GM11168 (cell line): ENCODE measurements at regions not wholly inside any gene's neighbourhood (a gene's known extent, or its start where the extent isn't known, plus 50 kb on each side); places are given as distances from the start of the nearest gene placed in this dataset.
"Not testable (repeated sequence)": the region's sequence is repeated elsewhere in the genome, so short reads cannot be mapped to it uniquely, and the experiment has no call there.

Experiments
- in situ Hi-C: fragments of 300-500 bp; cut with MboI; formaldehyde crosslinking; loops from one replicate; pipeline ENCODE4 v1.12.0; 2022; ENCODE audit warnings: low sequenced_read_pairs; ENCODE audit not compliant: unreplicated experiment

DNA sequence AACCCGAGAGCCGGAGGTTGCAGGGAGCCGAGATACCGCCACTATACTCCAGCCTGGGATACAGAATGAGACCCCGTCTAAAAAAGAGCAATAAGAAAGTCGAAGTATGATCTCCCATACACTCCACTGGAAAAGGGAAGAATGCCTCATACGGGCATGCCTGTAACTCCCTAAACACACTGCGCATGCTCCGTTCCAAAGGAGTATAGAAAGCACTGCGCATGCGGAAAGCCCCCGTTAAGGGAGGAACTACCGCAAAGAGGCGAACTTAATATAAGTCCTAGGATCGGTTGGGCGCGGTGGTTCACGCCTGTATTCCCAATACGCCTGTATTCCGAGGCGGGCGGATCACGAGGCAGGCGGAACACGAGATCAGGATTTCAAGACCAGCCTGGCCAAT, 313.1 kb upstream of the ERCC4 start:
- in situ Hi-C loops, result no loop called here

DNA sequence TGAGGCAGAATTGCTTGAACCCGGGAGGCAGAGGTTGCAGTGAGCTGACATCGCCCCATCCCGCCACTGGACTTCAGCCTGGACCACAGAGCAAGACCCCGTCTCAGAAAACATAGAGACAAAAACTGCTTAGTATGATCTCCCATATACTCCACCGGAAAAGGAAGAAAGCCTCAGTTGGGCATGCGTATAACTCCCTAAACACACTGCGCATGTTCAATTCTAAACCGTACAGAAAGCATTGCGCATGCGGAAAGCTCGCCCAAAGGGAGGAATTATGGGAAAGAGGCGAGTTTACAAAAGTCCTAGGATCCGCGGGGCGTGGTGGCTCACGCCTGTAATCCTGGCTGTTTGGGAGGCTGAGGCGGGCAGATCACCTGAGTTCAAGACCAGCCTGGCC, 312.7 kb upstream of the ERCC4 start:
- in situ Hi-C loops, result no loop called here

DNA sequence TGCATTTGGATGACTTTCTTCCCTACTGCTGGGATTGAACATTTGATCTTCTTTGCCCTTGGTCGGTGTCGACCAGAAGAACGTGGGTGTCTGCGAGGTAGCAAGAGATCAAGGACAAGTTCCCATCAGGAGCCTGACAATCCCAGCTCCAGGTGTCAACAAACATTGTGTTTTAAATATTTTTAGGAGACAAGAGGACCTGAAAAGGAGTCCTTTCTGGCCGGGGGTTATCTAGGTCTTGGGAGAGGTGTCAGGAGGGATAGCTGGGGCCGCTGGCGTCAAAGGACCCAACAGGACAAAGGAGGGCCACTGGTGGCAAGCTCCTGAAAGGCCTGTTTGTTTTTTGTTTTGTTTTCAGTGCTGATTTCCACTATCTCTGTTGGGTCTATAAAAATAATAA, 308.4 kb upstream of the ERCC4 start:
- in situ Hi-C loops, result no loop called here

DNA sequence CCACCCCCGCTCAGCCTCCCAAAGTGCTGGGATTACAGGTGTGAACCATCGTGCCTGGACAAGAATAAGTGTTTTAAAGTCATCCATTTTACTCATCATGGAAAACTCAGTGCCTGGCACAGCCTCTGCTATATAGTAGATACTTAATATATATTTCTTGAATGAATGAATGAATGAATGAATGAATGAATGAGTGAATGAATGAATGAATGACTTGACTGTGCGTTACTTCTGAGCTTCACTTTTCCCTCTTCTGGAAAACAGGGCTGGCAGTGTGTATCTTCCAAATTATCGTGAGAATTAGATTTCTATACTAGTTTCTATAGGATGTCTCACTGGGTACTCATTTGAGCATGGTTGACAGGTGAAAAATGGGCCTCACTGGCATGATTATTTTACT, 307.3 kb upstream of the ERCC4 start:
- in situ Hi-C loops, result no loop called here

DNA sequence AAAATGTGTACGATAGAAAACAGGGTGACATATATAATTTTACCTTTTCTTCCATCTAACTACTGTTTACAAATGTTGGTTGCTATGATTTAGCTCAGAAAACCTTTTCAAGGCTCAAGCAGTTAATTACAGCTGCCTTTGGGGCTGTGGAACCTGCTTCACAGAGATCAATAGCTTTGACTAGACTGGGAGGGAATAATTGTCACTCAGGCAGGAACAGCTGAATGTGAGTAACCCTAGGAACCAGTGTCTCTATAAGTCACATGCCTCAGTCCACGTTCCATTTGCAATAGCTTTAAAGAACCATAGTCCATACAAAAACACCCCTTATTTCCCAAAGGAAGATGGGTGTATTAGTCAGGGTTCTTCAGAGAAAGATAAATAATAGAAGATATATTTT, 306.8 kb upstream of the ERCC4 start:
- in situ Hi-C loops, result no loop called here

DNA sequence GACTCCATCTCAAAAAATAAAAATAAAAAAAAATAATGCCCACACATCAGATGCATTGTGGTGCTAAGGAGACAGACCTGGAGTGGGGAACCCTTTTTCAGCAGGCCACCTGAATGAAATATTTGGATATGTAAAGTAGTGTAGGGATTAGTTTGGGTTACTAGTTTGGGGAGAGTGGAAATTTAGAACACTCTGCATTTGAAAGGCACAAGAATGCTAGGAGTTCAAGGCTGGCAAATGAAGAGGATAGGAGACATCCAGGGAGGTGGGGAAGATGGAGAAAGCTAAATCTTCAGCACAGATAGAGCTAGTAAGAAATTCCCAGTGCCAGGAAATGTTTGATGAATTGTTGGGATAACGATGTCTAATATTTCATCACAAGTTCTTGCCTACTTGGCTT, 298.3 kb upstream of the ERCC4 start:
- in situ Hi-C loops, result no loop called here

DNA sequence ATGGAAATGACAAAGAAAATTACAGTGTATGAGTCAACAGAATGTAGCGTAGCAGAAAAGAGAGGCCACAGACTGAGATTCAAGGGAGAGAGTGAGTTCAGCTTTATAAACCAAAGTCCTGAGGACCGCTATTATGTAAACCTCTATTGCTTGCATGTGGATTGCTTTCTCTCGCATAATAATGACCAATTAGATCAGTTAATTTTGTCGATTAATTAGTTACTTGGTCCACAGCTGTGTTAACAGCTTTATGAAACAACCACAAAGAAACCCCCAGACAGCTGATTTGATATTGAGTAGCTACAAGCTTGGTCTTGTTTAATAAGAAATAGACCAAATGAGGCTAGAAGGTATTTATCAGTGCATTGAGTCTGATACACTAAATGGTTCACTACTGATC, 291.8 kb upstream of the ERCC4 start:
- in situ Hi-C loops, result no loop called here

DNA sequence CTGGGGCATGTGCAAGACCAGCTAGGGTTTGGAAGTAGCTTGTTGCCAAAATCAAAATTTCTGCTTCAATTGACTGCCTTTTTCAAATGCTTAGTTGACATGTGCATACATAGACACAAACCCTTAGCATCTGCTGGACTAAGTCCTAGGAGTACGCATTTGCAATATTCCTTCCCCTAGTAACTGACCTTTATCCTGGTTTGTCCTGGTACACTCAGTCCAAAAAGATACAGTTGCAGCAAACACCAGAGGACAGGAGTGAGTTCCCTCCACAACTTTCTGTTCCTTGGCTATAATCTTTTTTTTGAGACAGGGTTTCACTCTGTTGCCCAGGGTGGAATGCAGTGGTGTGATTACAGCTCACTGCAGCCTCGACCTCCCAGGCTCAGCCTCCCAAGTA, 290.2 kb upstream of the ERCC4 start:
- in situ Hi-C loops, result no loop called here

DNA sequence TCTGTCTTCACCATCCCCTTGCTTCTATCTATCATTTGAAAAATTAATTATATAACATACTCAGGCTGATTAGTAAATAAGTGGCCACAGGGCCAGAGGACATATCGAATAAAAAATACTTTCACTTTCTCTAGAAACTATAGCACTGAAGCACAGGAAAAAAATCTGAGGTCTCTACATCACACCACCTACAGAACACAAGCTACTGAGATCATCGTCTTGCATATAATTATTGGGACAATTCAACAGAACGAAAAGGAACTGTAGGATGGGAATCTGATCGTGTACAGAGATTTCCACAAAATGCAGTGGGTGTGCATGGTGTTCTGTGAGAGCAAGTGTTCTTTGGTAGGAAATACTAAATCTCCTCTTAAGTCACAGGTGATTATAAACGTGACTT, 289.6 kb upstream of the ERCC4 start:
- in situ Hi-C loops, result no loop called here

DNA sequence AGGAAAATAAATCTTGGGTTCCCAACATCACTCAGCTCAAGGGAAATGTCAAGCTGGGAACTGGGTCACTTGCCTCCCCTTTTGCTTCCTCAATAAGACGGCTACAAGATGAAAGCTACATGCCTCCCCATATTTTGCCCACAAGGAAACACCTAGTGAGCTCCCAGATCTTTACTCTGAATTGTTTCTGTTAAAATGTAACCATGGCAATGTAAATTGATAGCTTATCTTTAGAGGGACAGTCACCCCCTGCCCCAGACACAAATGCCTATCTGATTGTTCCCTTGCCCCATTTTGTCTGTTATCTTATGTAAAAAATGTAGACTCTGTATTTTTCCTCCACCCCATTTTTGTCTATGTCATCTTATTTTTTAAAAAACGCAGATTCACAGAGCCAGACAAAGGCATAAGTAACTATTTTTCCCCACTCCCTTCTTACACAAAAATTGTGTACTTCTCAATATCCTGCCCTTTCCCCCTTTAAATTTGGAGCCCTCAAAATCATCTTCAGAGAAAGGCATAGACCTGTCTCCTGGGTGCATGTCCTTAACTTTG, 288.7 kb upstream of the ERCC4 start:
- in situ Hi-C loops, result no loop called here

DNA sequence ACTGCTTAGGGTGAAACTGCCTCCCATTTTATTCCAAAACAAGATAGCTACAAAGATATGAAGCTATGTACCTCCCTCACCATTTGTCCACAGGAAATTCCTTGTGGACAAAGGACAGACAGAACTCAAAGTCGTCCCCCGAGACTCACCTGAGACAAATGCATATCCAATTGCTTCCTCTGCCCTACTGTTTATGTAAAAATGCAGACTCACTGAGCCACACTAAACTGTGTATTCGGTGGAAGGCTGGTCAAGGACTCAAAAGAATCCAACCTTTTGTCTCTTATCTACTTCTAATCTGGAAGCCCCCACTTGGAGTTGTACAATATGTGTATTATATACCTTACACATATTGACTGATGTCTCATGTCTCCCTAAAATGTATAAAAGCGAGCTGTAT, 288.0 kb upstream of the ERCC4 start:
- in situ Hi-C loops, result no loop called here

DNA sequence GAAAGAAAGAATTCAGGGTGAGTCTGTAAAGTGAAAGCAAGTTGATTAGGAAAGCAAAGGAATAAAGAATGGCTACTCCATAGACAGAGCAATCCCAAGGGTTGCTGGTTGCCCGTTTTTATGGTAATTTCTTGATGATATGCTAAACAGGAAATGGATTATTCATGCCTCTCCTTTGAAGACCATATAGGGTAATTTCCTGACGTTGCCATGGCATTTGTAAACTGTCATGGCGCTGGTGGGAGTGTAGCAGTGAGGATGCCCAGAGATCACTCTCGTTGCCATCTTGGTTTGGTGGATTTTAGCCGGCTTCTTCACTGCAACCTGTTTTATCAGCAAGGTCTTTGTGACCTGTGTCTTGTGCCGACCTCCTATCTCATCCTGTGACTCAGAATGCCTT, 287.4 kb upstream of the ERCC4 start:
- in situ Hi-C loops, result not testable (repeated sequence)

DNA sequence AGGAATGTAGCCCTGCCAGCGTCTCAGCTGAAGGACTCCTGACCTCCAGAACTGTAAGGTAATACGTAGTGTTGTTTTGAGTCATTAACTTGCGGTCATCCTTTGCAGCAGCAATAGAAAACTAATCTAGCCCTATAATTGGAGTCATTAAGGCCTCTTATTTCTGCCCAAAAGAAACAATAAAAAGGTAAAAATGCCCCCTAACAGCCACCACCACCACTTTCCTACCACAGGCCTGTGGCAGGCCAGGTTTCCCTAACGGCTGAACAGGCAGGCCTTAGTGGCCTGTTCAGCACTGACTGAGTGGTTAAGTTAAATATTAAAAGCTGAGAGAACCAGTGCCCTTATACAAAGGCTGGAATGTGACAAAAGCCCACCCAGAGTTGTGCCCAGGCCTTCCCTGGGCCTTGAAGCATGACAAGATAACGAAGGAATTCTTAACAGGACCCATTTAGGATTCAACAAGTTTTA, 286.5 kb upstream of the ERCC4 start:
- in situ Hi-C loops, result no loop called here

DNA sequence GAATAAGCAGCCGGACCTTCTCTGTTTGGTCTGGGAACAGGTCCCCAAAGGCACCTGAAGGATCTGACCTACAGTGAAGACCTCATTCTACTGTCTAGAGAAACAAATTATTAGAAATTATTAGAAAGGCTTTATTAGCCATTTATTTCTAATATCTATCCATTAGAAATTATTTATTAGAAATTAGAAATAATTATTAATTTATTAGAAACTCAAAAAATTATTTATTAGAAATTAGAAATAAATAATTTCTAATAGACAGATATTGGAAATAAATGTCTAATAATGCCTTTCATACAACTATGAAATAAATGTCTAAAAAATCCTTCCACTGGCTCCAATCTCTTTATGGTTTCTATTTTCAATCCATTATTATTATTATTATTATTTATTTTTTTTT, 285.7 kb upstream of the ERCC4 start:
- in situ Hi-C loops, result no loop called here

DNA sequence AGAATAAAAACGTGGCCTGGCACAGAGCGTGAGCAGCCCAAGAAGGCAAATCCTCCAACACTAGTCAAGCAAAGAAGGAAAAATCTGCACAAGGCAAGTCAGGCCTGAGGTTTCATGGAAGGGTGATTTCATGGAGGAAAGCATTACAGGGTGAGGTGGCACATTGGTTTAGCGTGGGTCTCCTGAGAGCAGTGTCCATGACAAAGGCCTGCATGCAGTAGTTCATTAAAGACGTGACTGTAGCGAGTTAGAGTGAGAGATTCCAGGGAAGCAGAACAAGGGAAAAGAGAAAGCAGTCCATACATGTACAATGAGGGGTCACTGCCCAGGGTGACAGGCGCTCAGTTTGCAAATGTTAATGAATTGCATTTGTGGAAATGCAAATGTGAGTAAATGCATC, 285.0 kb upstream of the ERCC4 start:
- in situ Hi-C loops, result no loop called here

DNA sequence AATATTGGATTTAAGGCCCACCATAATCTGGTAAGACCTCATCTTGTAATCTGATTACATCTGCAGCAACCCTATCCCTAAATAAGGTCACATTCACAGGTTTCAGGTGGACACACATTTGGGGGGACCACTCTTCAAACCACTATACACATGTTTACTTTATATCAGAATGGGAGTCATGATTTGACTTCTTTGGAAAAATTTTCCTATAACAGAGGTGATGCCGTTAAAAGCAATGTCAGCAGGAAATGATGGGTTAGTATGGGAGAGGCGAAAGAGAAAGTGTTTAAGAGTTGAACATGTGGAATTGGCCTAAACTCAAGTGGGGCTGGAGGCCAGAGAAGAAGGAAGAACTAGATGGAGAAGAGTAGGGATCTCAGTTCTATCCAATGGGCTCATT, 281.7 kb upstream of the ERCC4 start:
- in situ Hi-C loops, result no loop called here

DNA sequence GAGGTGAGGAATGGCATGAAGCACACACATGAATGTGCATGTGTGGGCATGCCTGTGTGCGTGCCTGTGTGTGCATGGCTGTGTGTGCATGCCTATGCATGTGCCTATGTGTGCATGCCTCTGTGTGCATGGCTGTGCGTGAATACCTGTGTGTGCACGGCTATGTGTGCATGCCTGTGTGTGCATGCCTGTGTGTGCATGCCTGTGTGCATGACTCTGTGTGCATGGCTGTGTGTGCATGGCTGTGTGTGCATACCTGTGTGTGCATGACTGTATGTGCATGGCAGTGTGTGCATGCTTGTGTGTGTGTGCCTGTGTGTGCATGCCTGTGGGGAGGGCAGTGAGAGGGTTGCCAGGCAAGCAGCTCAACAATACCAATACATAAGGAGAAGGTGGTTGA, 276.5 kb upstream of the ERCC4 start:
- in situ Hi-C loops, result no loop called here

DNA sequence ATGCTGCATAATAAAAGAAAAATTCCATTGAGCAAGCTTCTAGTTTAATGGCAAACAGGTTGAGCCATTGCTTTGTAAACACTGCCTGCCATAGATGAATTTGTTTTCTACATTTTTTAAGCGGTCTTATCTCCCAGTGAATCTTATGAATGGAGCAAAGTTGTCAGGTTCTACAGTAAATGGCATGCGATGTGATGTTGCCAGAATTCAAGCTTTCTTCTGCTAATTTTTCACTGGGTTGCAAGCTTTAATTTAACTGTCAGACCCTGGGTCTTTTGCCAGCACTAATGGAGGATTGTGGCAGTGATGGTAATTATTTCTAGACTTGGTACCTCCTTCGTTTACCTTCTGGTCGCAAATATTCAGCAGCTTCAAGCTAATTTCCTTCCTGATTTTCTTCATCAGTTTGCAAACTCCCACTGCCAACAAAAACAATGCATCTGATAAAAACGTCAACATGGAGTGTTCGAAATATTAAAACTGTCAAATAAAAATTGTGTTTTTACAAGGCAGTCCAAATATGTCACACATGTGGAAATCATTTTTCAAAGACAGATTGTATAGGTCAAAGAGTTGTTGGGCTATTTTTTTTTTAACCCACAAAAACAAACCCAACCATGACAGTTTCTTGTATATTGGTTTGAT, 274.2 kb upstream of the ERCC4 start:
- in situ Hi-C loops, result no loop called here

DNA sequence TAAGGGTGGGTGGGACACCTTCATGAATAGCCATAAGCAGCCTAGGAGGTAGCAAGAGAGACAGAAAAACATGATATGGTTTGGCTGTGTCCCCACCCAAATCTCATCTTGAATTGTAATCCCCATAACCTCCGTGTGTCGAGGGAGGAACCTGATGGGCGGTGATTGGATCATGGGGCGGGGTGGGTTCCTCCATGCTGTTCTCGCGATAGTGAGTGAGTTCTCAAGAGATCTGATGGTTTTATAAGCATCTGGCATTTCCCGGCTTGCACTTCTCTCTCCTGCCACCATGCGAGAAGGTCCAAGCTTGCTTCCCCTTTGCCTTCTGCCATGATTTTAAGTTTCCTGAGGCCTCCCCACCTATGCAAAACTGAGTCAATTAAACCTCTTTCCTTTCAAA, 259.1 kb upstream of the ERCC4 start:
- in situ Hi-C loops, result no loop called here

DNA sequence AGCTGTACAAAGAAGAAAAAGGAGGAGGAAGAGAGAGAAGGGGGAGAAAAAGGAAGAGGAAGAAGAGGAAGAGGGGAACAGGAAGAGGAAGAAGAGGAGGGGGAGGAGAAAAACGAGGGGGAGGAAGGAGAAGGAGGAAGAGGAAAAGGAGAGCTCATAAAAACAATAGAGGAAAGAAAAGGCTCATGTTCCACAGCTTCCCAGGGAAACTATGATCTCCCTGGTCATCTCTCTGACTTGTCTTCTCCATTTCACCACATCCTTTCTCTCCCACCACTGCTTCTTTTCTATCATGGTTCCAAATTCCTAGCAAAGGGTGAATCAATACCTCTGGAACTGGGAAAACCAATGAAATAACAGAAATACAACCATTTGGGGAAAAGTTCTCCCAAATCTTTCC, 254.1 kb upstream of the ERCC4 start:
- in situ Hi-C loops, result no loop called here

DNA sequence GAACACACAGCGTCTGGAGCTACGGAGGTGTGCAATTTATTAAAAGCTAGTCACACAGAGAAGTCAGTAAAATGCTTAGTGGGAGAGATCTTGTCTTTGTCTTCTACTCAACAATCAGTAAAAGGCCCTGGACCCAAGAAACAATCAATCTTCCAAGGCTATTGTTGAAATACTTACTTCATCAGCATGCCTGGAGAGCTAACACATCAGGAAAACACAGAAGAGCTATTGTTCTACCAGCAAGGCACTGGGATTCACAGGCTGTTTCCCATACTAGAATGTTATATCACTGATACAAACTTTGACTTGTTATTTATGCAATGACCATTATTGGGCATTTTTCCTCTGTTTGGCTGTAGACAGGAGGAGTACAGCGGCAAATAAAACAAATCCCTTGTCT, 247.8 kb upstream of the ERCC4 start:
- in situ Hi-C loops, result no loop called here

DNA sequence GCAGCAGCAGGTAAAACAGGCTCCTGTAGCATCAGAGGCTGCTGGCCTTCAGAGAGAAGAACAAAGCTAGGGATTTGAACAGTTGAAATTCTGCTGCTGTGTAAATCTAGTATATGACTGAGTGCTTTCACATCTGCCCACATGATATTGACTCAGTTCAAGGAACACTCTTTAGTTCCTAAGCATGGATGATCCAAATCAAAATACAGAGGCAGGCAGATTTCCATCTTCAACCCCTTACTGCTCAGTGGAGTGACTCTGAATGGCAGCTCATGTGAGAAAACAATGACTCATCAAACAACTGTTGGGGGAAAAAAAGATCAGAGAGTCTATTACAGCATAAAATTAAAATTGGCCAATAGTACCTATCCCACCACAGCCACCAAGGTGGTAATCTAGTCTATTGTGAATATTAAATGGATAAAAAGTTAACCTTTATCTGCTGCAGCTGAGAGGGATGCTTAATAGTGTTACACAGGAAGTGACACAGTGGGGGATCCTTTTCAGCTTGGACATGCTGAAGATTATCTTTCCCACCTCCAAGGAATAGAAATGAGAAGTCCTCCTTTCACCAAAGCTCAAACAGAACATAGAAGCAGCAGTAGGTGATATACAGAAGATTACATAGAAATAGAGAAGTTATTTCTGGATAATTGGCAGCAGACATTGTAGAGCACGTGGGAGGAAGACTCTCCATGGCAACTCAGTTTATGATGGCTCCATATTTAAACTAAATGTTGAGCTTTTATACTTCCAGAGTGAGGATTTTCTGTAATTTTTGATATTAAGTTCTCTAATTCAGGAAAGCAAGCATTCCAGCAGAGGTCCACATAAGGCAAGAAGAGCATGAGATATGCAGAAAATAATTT, 239.7 kb upstream of the ERCC4 start:
- in situ Hi-C loops, result no loop called here
